Mesenchymal stem cell (in vitro differentiated cells and primary cell): ENCODE measurements at regions not wholly inside any gene's neighbourhood (a gene's known extent, or its start where the extent isn't known, plus 50 kb on each side); places are given as distances from the start of the nearest gene placed in this dataset.

ENCODE experiments used
- DNase-seq: peaks from one replicate; pipeline ENCODE4 v3.0.0-alpha.2; 2013
- H2AFZ ChIP-seq: one replicate; pipeline ENCODE4 v1.6.1; 2013; ENCODE audit warnings: low read depth, mild to moderate bottlenecking, control low read depth, inconsistent platforms, low read length, moderate library complexity
- H2AK5ac ChIP-seq: 2 replicates; pipeline ENCODE4 v1.6.1; 2013; ENCODE audit warnings: low read length, moderate library complexity, mild to moderate bottlenecking, inconsistent platforms; ENCODE audit not compliant: severe bottlenecking
- H2BK120ac ChIP-seq: one replicate; pipeline ENCODE4 v1.6.1; 2013; ENCODE audit warnings: low read depth, mild to moderate bottlenecking, inconsistent platforms, low read length, moderate library complexity
- H2BK12ac ChIP-seq, 2 experiments: one replicate each; pipeline ENCODE4 v1.6.1; 2013; ENCODE audit warnings: inconsistent platforms in 2 of 2, low read length in 2 of 2, mild to moderate bottlenecking in 2 of 2, moderate library complexity in 2 of 2, control low read depth in 1 of 2
- H2BK15ac ChIP-seq: one replicate; pipeline ENCODE4 v1.6.1; 2013; ENCODE audit warnings: mild to moderate bottlenecking, low read depth, inconsistent platforms; ENCODE audit not compliant: poor library complexity, severe bottlenecking
- H2BK5ac ChIP-seq: 2 replicates; pipeline ENCODE4 v1.6.1; 2013; ENCODE audit warnings: low read depth, mild to moderate bottlenecking, low read length, control low read depth, inconsistent platforms; ENCODE audit not compliant: poor library complexity, severe bottlenecking
- H3K14ac ChIP-seq, 2 experiments: one replicate each; pipeline ENCODE4 v1.6.1; 2013; ENCODE audit warnings: inconsistent platforms in 2 of 2, low read length in 2 of 2, control low read depth in 1 of 2, mild to moderate bottlenecking in 1 of 2, moderate library complexity in 1 of 2
- H3K18ac ChIP-seq, 2 experiments: one replicate each; pipeline ENCODE4 v1.6.1; 2013; ENCODE audit warnings: inconsistent platforms in 2 of 2, low read length in 2 of 2, control low read depth in 1 of 2, low read depth in 1 of 2, mild to moderate bottlenecking in 1 of 2
- H3K23ac ChIP-seq, 2 experiments: one replicate each; pipeline ENCODE4 v1.6.1; 2013; ENCODE audit warnings: inconsistent platforms in 2 of 2, low read length in 2 of 2, mild to moderate bottlenecking in 2 of 2, moderate library complexity in 2 of 2, control low read depth in 1 of 2
- H3K27ac ChIP-seq: 2 replicates; pipeline ENCODE4 v1.5.1; 2013; ENCODE audit warnings: mild to moderate bottlenecking, moderate library complexity, low read length, control low read depth, inconsistent platforms; ENCODE audit not compliant: poor library complexity, severe bottlenecking
- H3K27me3 ChIP-seq, 2 experiments: 2 replicates each; pipeline versions ENCODE4 v1.6.1 to v1.7.0; 2013; ENCODE audit warnings: low read length in 2 of 2, mild to moderate bottlenecking in 2 of 2, moderate library complexity in 2 of 2, control low read depth in 1 of 2, inconsistent platforms in 1 of 2; ENCODE audit not compliant: control insufficient read depth in 1 of 2, insufficient read depth in 1 of 2
- H3K36me3 ChIP-seq, 2 experiments: 2 replicates each; pipeline versions ENCODE4 v1.6.1 to v1.7.0; 2013; ENCODE audit warnings: low read length in 2 of 2, control low read depth in 1 of 2, inconsistent platforms in 1 of 2, low read depth in 1 of 2, mild to moderate bottlenecking in 1 of 2; ENCODE audit not compliant: insufficient read depth in 2 of 2, control insufficient read depth in 1 of 2
- H3K4ac ChIP-seq, 2 experiments: one replicate each; pipeline ENCODE4 v1.6.1; 2013; ENCODE audit warnings: inconsistent platforms in 2 of 2, low read length in 2 of 2, mild to moderate bottlenecking in 2 of 2, moderate library complexity in 2 of 2, control low read depth in 1 of 2, low read depth in 1 of 2
- H3K4me1 ChIP-seq: 2 replicates; pipeline ENCODE4 v1.6.1; 2013; ENCODE audit warnings: low read depth, low read length, control low read depth; ENCODE audit not compliant: control insufficient read depth, insufficient read depth
- H3K4me2 ChIP-seq: 2 replicates; pipeline ENCODE4 v1.6.1; 2013; ENCODE audit warnings: low read length, mild to moderate bottlenecking, inconsistent platforms; ENCODE audit not compliant: poor library complexity, severe bottlenecking
- H3K4me3 ChIP-seq, 2 experiments: 2 replicates each; pipeline versions ENCODE4 v1.5.1 to v1.7.0; 2013; ENCODE audit warnings: low read length in 2 of 2, mild to moderate bottlenecking in 2 of 2, control low read depth in 1 of 2, low read depth in 1 of 2; ENCODE audit not compliant: insufficient read depth in 1 of 2
- H3K79me1 ChIP-seq: replicated peaks from 2 replicates; pipeline ENCODE4 v1.6.1; 2013; ENCODE audit warnings: mild to moderate bottlenecking, control low read depth, low read length, inconsistent platforms; ENCODE audit not compliant: poor library complexity, severe bottlenecking
- H3K9ac ChIP-seq: 2 replicates; pipeline ENCODE4 v1.7.0; 2013; ENCODE audit warnings: mild to moderate bottlenecking, low read length, moderate library complexity
- H3K9me3 ChIP-seq: 2 replicates; pipeline ENCODE4 v1.7.0; 2013; ENCODE audit warnings: mild to moderate bottlenecking, low read length; ENCODE audit not compliant: control insufficient read depth
- H4K8ac ChIP-seq: one replicate; pipeline ENCODE4 v1.6.1; 2013; ENCODE audit warnings: inconsistent platforms, mild to moderate bottlenecking, low read length, moderate library complexity
- H4K91ac ChIP-seq: one replicate; pipeline ENCODE4 v1.6.1; 2013; ENCODE audit warnings: mild to moderate bottlenecking, low read length, inconsistent platforms
- WGBS: methylation state at CpG from one replicate; pipeline ENCODE4 v1.1.7; 2013; ENCODE audit warnings: mixed read lengths; 5-methylcytosine and 5-hydroxymethylcytosine counted together

- no peak overlapping the region for H2AFZ ChIP-seq
- no peaks in the 10 kb centered on the region for H3K79me1 ChIP-seq
- H3K4me1 ChIP-seq, result peaks cover 1% of the 10 kb centered on the region
- 79% methylated on average over 2 of the region's 2 CpGs for WGBS
- no peak overlapping the region for H2AK5ac ChIP-seq
- no peaks in the 10 kb centered on the region for H3K9me3 ChIP-seq
- H3K18ac ChIP-seq, result no peak overlapping the region
- no peak overlapping the region for H3K4ac ChIP-seq
- no peak overlapping the region for H4K91ac ChIP-seq
- peak overlapping the region; percentile 77 for H3K9ac ChIP-seq
- no peak overlapping the region for H3K27ac ChIP-seq
- H3K4me3 ChIP-seq, result no peak overlapping the region
- H3K36me3 ChIP-seq, result no peaks in the 10 kb centered on the region
- no peak overlapping the region for H2BK120ac ChIP-seq
- H2BK15ac ChIP-seq, result no peak overlapping the region
- no peak overlapping the region for H2BK12ac ChIP-seq
- H2BK5ac ChIP-seq, result no peak overlapping the region
- H3K23ac ChIP-seq, result no peak overlapping the region
- H3K27me3 ChIP-seq, result no peaks in the 10 kb centered on the region
- H4K8ac ChIP-seq, result no peak overlapping the region
- H3K4me2 ChIP-seq, result no peak overlapping the region
- no peak for DNase-seq
- H3K14ac ChIP-seq, result no peak overlapping the region
Observed at GRCh38 chr13:62920159-62920558, 1504.5 kb upstream of the PCDH20 start.

GRCh38 chr13:62919491-62919890, 1503.8 kb upstream of the PCDH20 start:
- H3K9me3 ChIP-seq, result no peaks in the 10 kb centered on the region
- no peak overlapping the region for H3K4me2 ChIP-seq
- H4K8ac ChIP-seq, result peak overlapping the region; percentile 23

GRCh38 chr13:62910541-62911060, 1495.0 kb upstream of the PCDH20 start:
- WGBS, result 82% methylated on average over 2 of the region's 4 CpGs
- Histone ChIP-seq H3K79me1 (no peaks in the 10 kb centered on the region), H3K23ac (no peak overlapping the region), H2BK15ac (no peak overlapping the region), H2BK5ac (no peak overlapping the region), H4K8ac (no peak overlapping the region), H3K4me1 (no peaks in the 10 kb centered on the region), H3K9me3 (no peaks in the 10 kb centered on the region), H2AFZ (no peak overlapping the region), H3K18ac (no peak overlapping the region), H3K27me3 (no peaks in the 10 kb centered on the region), H3K36me3 (no peaks in the 10 kb centered on the region), H2BK120ac (no peak overlapping the region), H3K4me2 (no peak overlapping the region), H2AK5ac (no peak overlapping the region), H4K91ac (no peak overlapping the region), H3K9ac (no peak overlapping the region), H2BK12ac (no peak overlapping the region), H3K4me3 (no peak overlapping the region), H3K27ac (no peak overlapping the region), H3K14ac (no peak overlapping the region), H3K4ac (no peak overlapping the region)
- DNase-seq, result no peak

More at GRCh38 chr13:62919491-62919890, 1503.8 kb upstream of the PCDH20 start:
- no peak overlapping the region for H2BK12ac ChIP-seq
- no peak overlapping the region for H3K4me3 ChIP-seq
- peak overlapping the region in 1 of 2 experiments; percentile 68 for H3K14ac ChIP-seq
- H2AK5ac ChIP-seq, result no peak overlapping the region
- H2BK15ac ChIP-seq, result no peak overlapping the region
- H3K4me1 ChIP-seq, result peaks cover 1% of the 10 kb centered on the region
- no peaks in the 10 kb centered on the region for H3K36me3 ChIP-seq
- H2AFZ ChIP-seq, result no peak overlapping the region
- no peak overlapping the region for H3K9ac ChIP-seq
- no peak overlapping the region for H2BK5ac ChIP-seq
- no peak overlapping the region for H3K18ac ChIP-seq
- no peak overlapping the region for H2BK120ac ChIP-seq
- H3K23ac ChIP-seq, result no peak overlapping the region
- no peak overlapping the region for H3K27ac ChIP-seq
- no peak overlapping the region for H3K4ac ChIP-seq
- WGBS, result 90% methylated on average over 12 of the region's 12 CpGs
- no peaks in the 10 kb centered on the region for H3K79me1 ChIP-seq
- DNase-seq, result no peak
- H4K91ac ChIP-seq, result no peak overlapping the region
- no peaks in the 10 kb centered on the region for H3K27me3 ChIP-seq

DNA sequence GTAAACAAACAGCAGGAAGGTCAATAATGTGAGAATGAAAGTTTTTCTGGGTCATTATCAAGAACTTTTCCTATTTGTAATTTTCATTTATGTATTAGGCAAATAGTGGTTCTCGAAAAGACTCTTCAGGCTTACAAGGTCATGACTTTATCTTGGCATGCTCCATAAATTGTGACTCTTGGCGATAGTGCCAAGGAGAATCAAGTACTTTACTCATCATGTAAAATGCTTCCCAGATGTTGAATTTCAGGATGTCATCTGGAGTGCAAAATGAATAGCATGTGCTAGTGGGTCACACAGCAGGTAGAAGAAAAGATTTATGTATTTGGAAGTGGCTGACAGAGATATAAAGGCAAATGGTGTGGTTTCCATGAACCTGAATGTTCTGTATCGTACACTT, 1492.7 kb upstream of the PCDH20 start:
- H4K91ac ChIP-seq, result no peak overlapping the region
- 67% methylated on average over 2 of the region's 3 CpGs for WGBS

More for the DNA sequence above, 1492.7 kb upstream of the PCDH20 start:
- Histone ChIP-seq H2BK5ac (no peak overlapping the region), H3K27ac (no peak overlapping the region), H3K9ac (no peak overlapping the region), H3K4me1 (no peaks in the 10 kb centered on the region), H3K18ac (no peak overlapping the region), H3K27me3 (no peaks in the 10 kb centered on the region), H3K14ac (no peak overlapping the region), H3K4me3 (no peak overlapping the region), H3K4me2 (no peak overlapping the region), H3K36me3 (no peaks in the 10 kb centered on the region), H3K4ac (no peak overlapping the region), H3K23ac (no peak overlapping the region), H2BK120ac (no peak overlapping the region), H2BK12ac (no peak overlapping the region), H3K79me1 (no peaks in the 10 kb centered on the region), H3K9me3 (no peaks in the 10 kb centered on the region), H2BK15ac (no peak overlapping the region), H2AFZ (no peak overlapping the region), H4K8ac (no peak overlapping the region), H2AK5ac (no peak overlapping the region)
- no peak for DNase-seq
